HG02763 (cell line): ENCODE measurements at regions not wholly inside any gene's neighbourhood (a gene's known extent, or its start where the extent isn't known, plus 50 kb on each side); places are given as distances from the start of the nearest gene placed in this dataset.

Experiments
- ATAC-seq: cut with Tn5 transposase; IDR thresholded peaks from one replicate; pipeline ENCODE4 v1.9.1; 2021; ENCODE audit warnings: mild to moderate bottlenecking, moderate library complexity; ENCODE audit not compliant: unreplicated experiment

DNA sequence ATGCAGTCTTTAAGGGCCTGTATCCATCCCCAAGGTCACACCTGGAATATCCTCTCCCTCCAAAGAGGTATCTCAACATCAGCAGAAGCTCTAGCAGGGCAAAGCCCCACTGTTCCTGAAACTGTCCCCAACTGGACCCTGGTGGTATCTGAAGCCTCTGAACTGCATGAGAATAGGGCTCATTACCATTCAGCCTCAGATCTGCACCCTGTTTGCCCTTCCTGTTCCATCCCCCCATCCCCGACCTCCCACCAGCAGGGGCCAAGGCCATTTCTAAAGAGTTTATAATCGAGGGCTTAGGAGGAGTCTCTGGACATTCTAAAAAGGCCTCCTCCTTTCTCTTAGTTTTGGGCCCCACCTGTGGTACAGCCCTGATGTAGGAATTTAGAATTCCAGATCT lies 74.0 kb upstream of the THY1 start:
- ATAC-seq = no peak

DNA sequence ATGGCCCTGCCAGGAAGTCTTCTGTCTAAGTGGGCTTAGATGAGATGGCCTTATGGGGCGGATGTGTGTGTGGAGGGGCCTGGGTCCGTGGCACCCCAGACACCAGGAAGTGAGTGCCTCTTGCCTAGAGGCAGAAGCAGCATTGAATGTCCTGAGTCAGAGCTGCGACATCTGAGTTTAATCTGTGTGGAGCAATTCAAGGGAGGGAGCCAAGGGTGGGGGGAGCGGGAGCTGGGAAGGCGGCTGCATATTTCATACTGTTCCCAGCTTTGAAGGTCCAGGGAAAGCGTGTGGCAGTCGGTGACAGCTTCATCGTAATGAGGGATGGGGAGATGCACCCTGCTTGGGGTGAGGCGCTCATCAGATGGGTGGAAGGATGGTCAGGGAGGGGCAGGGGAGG lies 73.5 kb upstream of the THY1 start:
- no peak for ATAC-seq

DNA sequence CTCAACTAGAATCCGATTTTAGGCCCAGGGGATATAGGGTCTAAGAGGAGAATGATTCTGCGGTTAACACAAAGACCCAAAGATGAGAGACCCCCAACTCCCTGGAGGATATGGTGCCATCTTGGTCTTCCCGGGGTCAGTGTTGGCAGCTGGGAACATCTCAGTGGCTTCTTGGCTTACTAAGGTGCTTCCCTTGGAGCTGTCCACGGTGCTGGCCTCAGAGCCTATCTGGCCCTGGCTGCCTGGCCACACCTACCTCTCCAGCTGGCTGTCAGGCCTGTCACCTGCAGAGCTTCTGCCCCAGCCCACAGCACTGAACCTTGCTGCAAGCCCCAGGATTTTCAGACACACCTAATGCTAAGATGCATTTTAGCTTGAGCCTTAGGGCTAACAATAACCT lies 70.7 kb upstream of the THY1 start:
- no peak for ATAC-seq

GRCh38 chr11:119491753-119492510 lies 69.0 kb upstream of the THY1 start:
- no peak for ATAC-seq

- ATAC-seq = no peak
Measured at GRCh38 chr11:119490253-119491006, 67.5 kb upstream of the THY1 start.

DNA sequence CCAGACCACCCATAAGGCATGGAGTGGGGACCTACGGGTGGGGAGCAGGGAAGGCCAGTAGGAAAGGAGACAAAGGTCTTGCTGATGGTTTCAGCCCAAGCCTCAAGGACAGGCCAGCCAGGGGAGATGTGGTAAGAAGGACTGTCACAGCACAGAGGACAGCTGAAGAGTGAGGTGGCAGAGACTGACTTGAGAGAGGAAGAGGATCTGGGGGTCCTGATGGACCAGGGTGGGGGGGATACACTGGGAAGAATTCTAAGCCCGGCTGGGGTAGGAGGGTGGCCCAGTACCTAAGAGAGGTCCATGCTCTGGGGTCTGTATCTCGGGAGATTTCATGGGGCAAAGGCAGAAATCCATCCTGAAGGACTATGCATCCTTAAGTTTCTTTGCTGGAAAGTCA lies 66.1 kb upstream of the THY1 start:
- no peak for ATAC-seq

- no peak for ATAC-seq
Measured at GRCh38 chr11:119488256-119488995, 65.5 kb upstream of the THY1 start.

- ATAC-seq = no peak
Measured at GRCh38 chr11:119486691-119487259, 63.8 kb upstream of the THY1 start.

GRCh38 chr11:119486016-119486415 lies 63.0 kb upstream of the THY1 start:
- no peak for ATAC-seq

DNA sequence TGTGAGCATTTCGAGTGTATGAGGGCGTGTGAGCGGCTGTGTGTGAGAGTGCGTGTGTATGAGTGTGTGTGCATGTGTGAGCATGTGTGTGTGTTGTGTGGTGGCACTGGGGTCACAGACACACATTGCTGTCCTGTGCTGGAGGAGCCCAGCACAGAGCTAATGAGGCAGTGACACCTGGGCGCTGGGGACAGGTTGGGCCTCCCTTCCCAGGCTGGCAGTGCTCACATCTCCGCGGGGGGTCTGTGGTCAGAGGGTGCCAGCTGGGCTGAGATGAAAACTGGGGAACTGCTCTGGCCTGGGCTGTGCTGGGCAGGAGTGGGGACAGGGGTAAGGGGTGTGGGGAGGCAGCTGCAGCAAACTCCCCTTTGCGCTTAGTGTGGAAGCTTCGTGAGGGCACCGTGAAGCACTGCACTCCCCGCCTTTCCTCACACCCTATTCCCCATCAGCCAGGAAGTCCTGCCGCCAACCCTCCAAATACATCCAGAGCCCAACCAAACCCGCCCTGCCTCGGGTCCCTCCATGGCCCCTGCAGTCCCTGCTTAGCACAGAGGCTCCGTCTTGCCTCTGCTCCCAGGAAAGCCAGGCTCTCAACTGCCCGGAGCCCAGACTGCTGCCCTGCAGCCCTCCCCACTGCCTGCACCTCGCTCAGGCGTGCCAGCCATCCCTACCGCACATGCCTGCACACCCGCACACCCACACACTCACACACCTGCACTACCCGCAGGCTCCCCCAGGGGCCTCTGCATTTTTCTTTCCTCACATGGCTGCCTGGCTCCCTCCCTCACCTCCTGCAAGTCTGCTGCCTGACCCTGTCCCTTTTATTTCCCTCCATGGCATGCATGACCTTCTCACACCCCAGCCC lies 62.0 kb upstream of the THY1 start:
- no peak for ATAC-seq

- no peak for ATAC-seq
Measured at GRCh38 chr11:119483881-119484371, 61.0 kb upstream of the THY1 start.

DNA sequence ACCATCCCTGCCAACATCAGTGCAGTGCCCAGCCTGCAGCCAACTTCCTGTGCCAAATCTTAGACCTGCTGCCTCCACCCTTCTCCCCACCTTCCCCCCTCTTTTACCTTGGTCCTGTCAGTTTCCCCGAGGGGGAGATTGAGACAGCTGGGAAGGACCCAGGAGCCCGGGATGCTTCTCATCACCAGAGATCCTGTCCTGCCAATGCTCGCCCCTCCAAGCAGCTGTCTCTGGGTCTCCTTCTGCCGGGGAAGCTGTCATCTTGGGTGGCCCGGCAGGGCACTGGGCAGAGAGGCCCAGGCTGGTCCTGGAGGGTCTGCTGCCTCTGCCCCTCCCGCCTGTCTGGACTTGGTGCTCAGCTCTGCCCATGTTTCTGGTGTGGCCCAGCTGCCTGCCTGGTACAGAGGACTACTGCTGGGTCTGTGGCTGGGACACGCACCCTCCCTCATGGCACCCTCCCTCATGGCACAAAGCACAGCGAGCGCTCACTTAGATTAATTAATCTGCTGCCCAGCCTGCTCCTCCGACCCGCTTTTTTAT lies 60.4 kb upstream of the THY1 start:
- no peak for ATAC-seq

DNA sequence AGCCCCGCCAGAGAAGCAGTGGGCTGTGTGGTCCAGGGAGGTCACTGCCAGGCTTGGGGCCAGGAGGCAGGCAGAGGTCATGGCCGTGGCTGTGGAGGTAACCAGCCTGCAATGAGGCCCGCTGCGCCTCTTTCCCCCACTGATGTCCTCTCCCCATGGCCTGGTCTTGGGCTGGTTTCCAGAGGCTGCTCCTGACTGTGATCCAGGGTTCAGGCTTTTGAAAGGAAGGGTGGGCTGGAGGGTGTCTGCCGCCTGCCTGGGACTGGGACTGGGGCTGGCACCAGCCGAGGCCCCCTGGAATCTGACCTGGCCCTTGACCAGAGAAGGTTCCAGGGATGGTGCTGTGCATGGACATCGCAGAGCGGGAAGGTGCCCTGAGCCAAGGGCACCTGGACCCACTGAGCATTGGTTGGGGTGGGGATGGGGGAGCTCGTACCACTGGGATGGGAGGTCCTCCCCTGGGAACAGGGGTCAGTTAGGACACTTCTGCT lies 59.6 kb upstream of the THY1 start:
- ATAC-seq = no peak

- ATAC-seq = no peak
Measured at GRCh38 chr11:119481667-119482400, 58.9 kb upstream of the THY1 start.

DNA sequence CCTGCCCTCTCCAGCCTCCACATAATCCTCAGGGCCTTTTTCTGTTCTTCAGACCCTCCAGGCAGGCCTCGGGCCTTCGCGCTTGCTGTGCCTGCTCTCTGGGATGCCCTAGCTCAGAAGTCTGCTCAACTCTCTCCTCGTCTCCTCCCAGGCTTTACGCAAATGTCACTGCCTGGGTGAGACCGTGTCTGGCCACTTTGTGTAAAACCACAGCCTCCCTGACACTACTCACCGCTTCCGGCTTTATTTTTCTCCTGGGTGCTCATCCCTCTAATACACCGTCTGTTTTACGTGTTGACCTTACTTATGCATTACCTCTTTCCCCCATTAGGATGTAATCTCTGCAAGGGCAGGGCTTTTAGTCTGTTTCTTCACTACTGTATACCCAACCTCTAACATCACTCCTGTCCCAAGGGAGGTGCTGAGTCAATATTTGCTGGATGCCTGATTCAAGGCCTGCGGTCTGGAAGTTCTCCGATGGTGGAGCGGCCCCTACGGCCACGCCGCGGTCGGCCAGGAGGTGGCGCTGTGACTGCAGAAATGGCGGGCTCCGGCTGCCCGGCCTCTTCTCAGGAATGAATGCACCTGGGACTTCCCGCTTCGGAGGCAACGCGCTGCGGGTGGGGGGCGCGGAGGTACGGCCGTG lies 58.2 kb upstream of the THY1 start:
- ATAC-seq = peak; percentile 59

DNA sequence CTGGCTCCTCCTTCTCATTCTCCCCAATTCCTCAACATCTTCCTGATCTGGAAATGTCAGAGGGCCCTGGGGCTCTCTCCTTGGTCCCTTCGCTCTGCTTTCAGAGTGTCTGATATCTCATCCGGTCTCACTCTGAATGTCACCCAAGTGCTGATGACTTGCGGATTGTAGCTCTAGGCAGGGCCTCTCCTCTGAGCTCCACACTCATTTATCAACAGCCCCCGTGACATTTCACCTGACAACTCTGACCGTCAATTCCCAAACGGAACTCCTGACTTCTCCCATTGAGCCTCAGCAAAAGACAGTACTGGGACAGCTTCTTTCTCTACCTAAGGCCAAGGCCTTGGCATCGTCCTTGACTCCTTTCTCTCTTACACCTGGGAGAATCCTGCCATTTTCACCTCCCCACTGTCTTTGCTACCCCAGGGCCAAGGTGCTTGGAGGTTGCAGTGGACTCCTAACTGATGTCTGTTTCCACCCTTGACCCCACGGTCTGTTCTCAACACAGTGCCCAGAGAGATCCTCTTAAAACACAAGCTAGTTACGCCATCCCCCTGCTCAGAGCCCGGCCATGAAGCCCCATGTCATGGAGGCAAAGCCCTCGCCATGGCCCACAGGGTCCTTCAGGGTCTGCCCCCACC lies 57.5 kb upstream of the THY1 start:
- ATAC-seq = no peak

GRCh38 chr11:119479685-119480275 lies 56.8 kb upstream of the THY1 start:
- ATAC-seq = no peak
